SH-SY5Y (cell line): ENCODE measurements at regions not wholly inside any gene's neighbourhood (a gene's known extent, or its start where the extent isn't known, plus 50 kb on each side); places are given as distances from the start of the nearest gene placed in this dataset.

Experiments
- GATA2 ChIP-seq: IDR thresholded peaks from 2 replicates; pipeline ENCODE4 v1.6.1; 2011; ENCODE audit warnings: mild to moderate bottlenecking, low read depth, low read length
- GATA3 ChIP-seq: IDR thresholded peaks from 2 replicates; pipeline ENCODE4 v1.6.1; 2011; ENCODE audit warnings: low read depth, mild to moderate bottlenecking, low read length, moderate library complexity

- TF ChIP-seq GATA2, result no peak
- no peak for TF ChIP-seq GATA3
These were observed 454.2 kb downstream of the TLE4 start for GRCh38 chr9:80025796-80026520.
